ENCODE measurements at regions not wholly inside any gene's neighbourhood (a gene's known extent, or its start where the extent isn't known, plus 50 kb on each side); places are given as distances from the start of the nearest gene placed in this dataset.

GRCh38 chr12:5232826-5233500, 189.3 kb downstream of the KCNA5 start:
- DNase-seq: no peak

- DNase-seq: no peak
Observed at GRCh38 chr12:5236022-5236640, 192.5 kb downstream of the KCNA5 start.

GRCh38 chr12:5242440-5242839, 189.5 kb upstream of the NTF3 start:
- DNase-seq: no peak

GRCh38 chr12:5243014-5243413, 188.9 kb upstream of the NTF3 start:
- DNase-seq: no peak

- no peak for DNase-seq
Observed at GRCh38 chr12:5244513-5244972, 187.4 kb upstream of the NTF3 start.

GRCh38 chr12:5246196-5246595, 185.7 kb upstream of the NTF3 start:
- no peak for DNase-seq

GRCh38 chr12:5247144-5247543, 184.8 kb upstream of the NTF3 start:
- DNase-seq: no peak

GRCh38 chr12:5248230-5248629, 183.7 kb upstream of the NTF3 start:
- DNase-seq: no peak

- DNase-seq: no peak
Observed at GRCh38 chr12:5248999-5249526, 182.8 kb upstream of the NTF3 start.

GRCh38 chr12:5251092-5251491, 180.8 kb upstream of the NTF3 start:
- no peak for DNase-seq

- no peak for DNase-seq
Observed at GRCh38 chr12:5251786-5252185, 180.1 kb upstream of the NTF3 start.

- no peak for DNase-seq
Observed at GRCh38 chr12:5254703-5255102, 177.2 kb upstream of the NTF3 start.

- no peak for DNase-seq
Observed at GRCh38 chr12:5257763-5258495, 174.0 kb upstream of the NTF3 start.

- DNase-seq: no peak
Observed at GRCh38 chr12:5258498-5258897, 173.4 kb upstream of the NTF3 start.

GRCh38 chr12:5258926-5259325, 173.0 kb upstream of the NTF3 start:
- DNase-seq: no peak

GRCh38 chr12:5259523-5259922, 172.4 kb upstream of the NTF3 start:
- no peak for DNase-seq

- DNase-seq: no peak
Observed at GRCh38 chr12:5260086-5260485, 171.8 kb upstream of the NTF3 start.

GRCh38 chr12:5260591-5261086, 171.3 kb upstream of the NTF3 start:
- no peak for DNase-seq

GRCh38 chr12:5262450-5262849, 169.5 kb upstream of the NTF3 start:
- no peak for DNase-seq

- DNase-seq: no peak
Observed at GRCh38 chr12:5262885-5263284, 169.0 kb upstream of the NTF3 start.

- DNase-seq: no peak
Observed at GRCh38 chr12:5264006-5264405, 167.9 kb upstream of the NTF3 start.

- DNase-seq: no peak
Observed at GRCh38 chr12:5267603-5268423, 164.1 kb upstream of the NTF3 start.

Measured in activated CD4-positive, alpha-beta T cell treated with anti-CD3 and anti-CD28 coated beads, Interleukin-2, amount 50 U/mL, for 48 hours (primary cell).